Smooth muscle cell (in vitro differentiated cells): ENCODE measurements at regions not wholly inside any gene's neighbourhood (a gene's known extent, or its start where the extent isn't known, plus 50 kb on each side); places are given as distances from the start of the nearest gene placed in this dataset.

Experiments used
- DNase-seq: peaks from one replicate; lab custom pipeline; 2025; ENCODE audit not compliant: unreplicated experiment; lab: John Stamatoyannopoulos, UW
- H2AFZ ChIP-seq: fragments of 200-600 bp; sonication (generic); 2 replicates; pipeline ENCODE4 v1.6.0; 2016; ENCODE audit warnings: antibody characterized with exemption, low read depth, mild to moderate bottlenecking
- H3F3A ChIP-seq: fragments of 200-600 bp; sonication (generic); 2 replicates; pipeline ENCODE4 v1.6.0; 2017; ENCODE audit warnings: antibody characterized with exemption, low read depth
- H3K27ac ChIP-seq: fragments of 200-600 bp; sonication (generic); 2 replicates; pipeline ENCODE4 v1.5.1; 2016; ENCODE audit warnings: low read depth, mild to moderate bottlenecking
- H3K27me3 ChIP-seq: fragments of 200-600 bp; sonication (generic); 2 replicates; pipeline ENCODE4 v1.6.1; 2016; ENCODE audit warnings: low read depth, mild to moderate bottlenecking
- H3K36me3 ChIP-seq: fragments of 200-600 bp; sonication (generic); 2 replicates; pipeline ENCODE4 v1.5.1; 2016; ENCODE audit warnings: low read depth
- H3K4me1 ChIP-seq: fragments of 200-600 bp; sonication (generic); 2 replicates; pipeline ENCODE4 v1.5.1; 2016; ENCODE audit warnings: low read depth
- H3K4me2 ChIP-seq: fragments of 200-600 bp; sonication (generic); 2 replicates; pipeline ENCODE4 v1.6.0; 2016; ENCODE audit warnings: mild to moderate bottlenecking
- H3K4me3 ChIP-seq: fragments of 200-600 bp; sonication (generic); 2 replicates; pipeline ENCODE4 v1.5.1; 2016; ENCODE audit warnings: mild to moderate bottlenecking
- H3K79me2 ChIP-seq: fragments of 200-600 bp; sonication (generic); 2 replicates; pipeline ENCODE4 v1.6.0; 2016; ENCODE audit warnings: low read depth, mild to moderate bottlenecking
- H3K9ac ChIP-seq: fragments of 200-600 bp; sonication (generic); 2 replicates; pipeline ENCODE4 v1.6.0; 2016; ENCODE audit warnings: low read depth
- H3K9me3 ChIP-seq: fragments of 200-600 bp; sonication (generic); replicated peaks from 2 replicates; pipeline ENCODE4 v1.5.1; 2016; ENCODE audit warnings: low read depth
- H4K20me1 ChIP-seq: fragments of 200-600 bp; sonication (generic); 2 replicates; pipeline ENCODE4 v1.6.0; 2016; ENCODE audit warnings: low read depth
- CTCF ChIP-seq: fragments of 200-600 bp; sonication (generic); IDR thresholded peaks from 2 replicates; pipeline ENCODE4 v1.5.1; 2017; ENCODE audit warnings: borderline replicate concordance, mild to moderate bottlenecking, antibody characterized with exemption; ENCODE audit not compliant: insufficient read depth, poor library complexity, severe bottlenecking
- WGBS: methylation state at CpG from one replicate; pipeline ENCODE4 v1.1.7; 2016; ENCODE audit warnings: low lambda C conversion rate; 5-methylcytosine and 5-hydroxymethylcytosine counted together

GRCh38 chr1:191818198-191818597 is 340.1 kb upstream of the RGS18 start:
- Histone ChIP-seq H3K79me2 (no peaks in the 10 kb centered on the region), H4K20me1 (no peaks in the 10 kb centered on the region), H3K9me3 (no peaks in the 10 kb centered on the region), H3K27ac (no peak overlapping the region), H3K4me2 (no peak overlapping the region), H3K27me3 (no peaks in the 10 kb centered on the region), H3K4me3 (no peak overlapping the region), H3K4me1 (no peaks in the 10 kb centered on the region), H3K9ac (no peak overlapping the region), H3F3A (no peaks in the 10 kb centered on the region), H2AFZ (no peak overlapping the region), H3K36me3 (no peaks in the 10 kb centered on the region)
- WGBS = 84% methylated on average over 1 of the region's 1 CpG
- TF ChIP-seq CTCF = no peak
- DNase-seq = no peak

DNA sequence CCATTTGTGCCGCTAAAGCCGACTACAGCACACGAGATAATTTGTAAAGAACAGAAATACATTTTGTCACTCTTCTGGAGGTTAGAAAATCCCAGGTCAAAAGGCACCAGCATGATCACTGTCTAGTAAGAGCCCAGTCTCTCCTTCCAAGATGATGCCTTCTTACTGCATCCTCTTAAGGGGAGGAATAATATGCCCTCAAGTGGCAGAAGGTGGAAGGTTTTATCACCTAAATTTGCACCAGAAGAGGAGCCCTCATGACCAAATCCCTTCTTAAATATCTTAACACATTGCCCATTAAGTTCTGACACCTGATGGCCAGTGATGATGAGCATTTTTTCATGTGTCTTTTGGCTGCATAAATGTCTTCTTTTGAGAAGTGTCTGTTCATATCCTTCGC is 326.7 kb upstream of the RGS18 start:
- 69% methylated on average over 4 of the region's 4 CpGs for WGBS

GRCh38 chr1:191839891-191840290 is 318.4 kb upstream of the RGS18 start:
- no peak for DNase-seq
- Histone ChIP-seq H3F3A (no peaks in the 10 kb centered on the region), H3K9ac (no peak overlapping the region), H3K36me3 (no peaks in the 10 kb centered on the region), H3K4me3 (no peak overlapping the region), H4K20me1 (no peaks in the 10 kb centered on the region), H3K4me1 (no peaks in the 10 kb centered on the region), H2AFZ (no peak overlapping the region), H3K27ac (no peak overlapping the region), H3K79me2 (no peaks in the 10 kb centered on the region), H3K4me2 (no peak overlapping the region), H3K27me3 (no peaks in the 10 kb centered on the region), H3K9me3 (no peaks in the 10 kb centered on the region)
- no peak for TF ChIP-seq CTCF
- 82% methylated on average over 2 of the region's 2 CpGs for WGBS

More for the DNA sequence above, 326.7 kb upstream of the RGS18 start:
- no peaks in the 10 kb centered on the region for H3K79me2 ChIP-seq
- TF ChIP-seq CTCF = no peak
- H2AFZ ChIP-seq = no peak overlapping the region
- no peaks in the 10 kb centered on the region for H4K20me1 ChIP-seq
- no peak overlapping the region for H3K4me3 ChIP-seq
- no peak for DNase-seq
- no peaks in the 10 kb centered on the region for H3K4me1 ChIP-seq
- H3K4me2 ChIP-seq = no peak overlapping the region
- H3K27me3 ChIP-seq = no peaks in the 10 kb centered on the region
- H3F3A ChIP-seq = no peaks in the 10 kb centered on the region
- no peak overlapping the region for H3K27ac ChIP-seq
- no peak overlapping the region for H3K9ac ChIP-seq
- H3K9me3 ChIP-seq = no peaks in the 10 kb centered on the region
- H3K36me3 ChIP-seq = no peaks in the 10 kb centered on the region

DNA sequence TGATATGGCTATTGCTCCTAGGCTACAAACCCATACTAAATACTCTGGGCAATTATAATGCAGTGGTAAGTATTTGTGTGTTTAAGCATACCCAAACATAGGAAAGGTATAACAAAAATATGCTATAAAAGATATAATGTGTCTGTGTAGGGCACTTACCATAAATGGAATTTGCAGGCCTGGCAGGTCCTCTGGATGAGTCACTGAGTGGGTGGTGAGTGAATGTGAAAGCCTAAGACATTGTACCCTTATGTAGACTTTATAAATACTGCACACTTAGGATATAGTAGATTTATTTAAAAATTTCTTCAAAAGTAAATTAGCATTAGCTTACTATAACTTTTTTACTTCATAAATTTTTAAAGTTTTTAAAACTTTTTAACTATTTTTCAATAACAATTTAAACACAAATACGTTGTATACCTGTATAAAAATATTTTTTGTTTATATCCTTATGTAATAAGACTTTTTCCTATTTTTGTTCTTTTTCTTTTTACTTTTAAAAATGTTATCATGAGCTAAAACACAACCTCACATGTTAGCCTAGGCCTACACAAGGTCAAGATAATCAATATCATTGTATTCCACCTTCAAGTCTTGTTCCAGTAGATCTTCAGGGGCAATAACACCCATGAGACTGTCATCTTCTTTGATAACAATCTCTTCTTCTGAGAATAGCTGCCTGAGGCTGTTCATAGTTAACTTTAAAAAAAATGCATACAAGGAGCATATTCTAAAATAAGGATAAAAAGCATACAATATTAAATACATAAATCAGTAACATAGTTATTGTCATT is 306.3 kb upstream of the RGS18 start:
- H3K36me3 ChIP-seq = no peaks in the 10 kb centered on the region
- peak overlapping the region; percentile 18 for H3K4me2 ChIP-seq
- H3K27ac ChIP-seq = peak overlapping the region; percentile 6
- H2AFZ ChIP-seq = no peak overlapping the region
- H3K79me2 ChIP-seq = no peaks in the 10 kb centered on the region
- H3K4me3 ChIP-seq = no peak overlapping the region
- no peaks in the 10 kb centered on the region for H3K27me3 ChIP-seq
- no peaks in the 10 kb centered on the region for H3F3A ChIP-seq
- DNase-seq = no peak
- no peaks in the 10 kb centered on the region for H3K4me1 ChIP-seq
- H3K9me3 ChIP-seq = no peaks in the 10 kb centered on the region
- TF ChIP-seq CTCF = no peak
- no peaks in the 10 kb centered on the region for H4K20me1 ChIP-seq
- 93% methylated on average over 1 of the region's 1 CpG for WGBS
- no peak overlapping the region for H3K9ac ChIP-seq
